Activated effector memory CD4-positive, alpha-beta T cell treated with Interleukin-2 at 50 U/mL for 16 hours (primary cell): ENCODE measurements at regions not wholly inside any gene's neighbourhood (a gene's known extent, or its start where the extent isn't known, plus 50 kb on each side); places are given as distances from the start of the nearest gene placed in this dataset.
"Not testable (repeated sequence)": the region's sequence is repeated elsewhere in the genome, so short reads cannot be mapped to it uniquely, and the experiment has no call there.

ENCODE experiments used
- DNase-seq: peaks from one replicate; pipeline ENCODE4 v3.0.0-alpha.2; 2020

DNA sequence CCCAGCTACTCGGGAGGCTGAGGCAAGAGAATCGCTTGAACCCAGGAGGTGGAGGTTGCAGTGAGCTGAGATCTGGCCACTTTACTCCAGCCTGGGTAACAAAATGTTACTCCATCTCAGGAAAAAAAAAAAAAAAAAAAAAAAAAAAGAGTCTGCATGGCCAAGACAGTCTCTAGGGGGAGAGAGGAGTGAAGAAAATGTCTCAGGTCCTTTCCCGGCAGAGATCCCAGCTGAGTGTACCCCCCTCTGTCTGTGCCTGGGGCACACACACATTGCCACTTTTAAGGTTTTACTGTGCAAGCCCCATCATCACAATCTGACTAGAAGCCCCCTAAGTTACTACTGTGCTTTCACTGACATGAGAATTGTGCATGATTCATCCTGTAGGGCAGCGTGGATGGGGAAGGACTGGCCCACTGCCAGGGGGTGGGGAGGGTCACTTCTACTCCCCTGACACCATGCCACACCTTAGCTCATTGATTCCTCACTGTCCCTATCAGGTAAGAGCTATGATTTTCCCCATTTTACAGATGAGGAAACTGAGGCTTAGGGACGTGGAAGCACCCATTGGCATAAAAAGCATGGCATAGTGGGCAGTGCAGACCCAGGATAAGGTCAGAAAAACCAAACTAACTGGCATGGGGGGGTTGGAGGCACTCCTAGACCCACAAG is 102.3 kb upstream of the LARP1 start:
- DNase-seq = no peak

DNA sequence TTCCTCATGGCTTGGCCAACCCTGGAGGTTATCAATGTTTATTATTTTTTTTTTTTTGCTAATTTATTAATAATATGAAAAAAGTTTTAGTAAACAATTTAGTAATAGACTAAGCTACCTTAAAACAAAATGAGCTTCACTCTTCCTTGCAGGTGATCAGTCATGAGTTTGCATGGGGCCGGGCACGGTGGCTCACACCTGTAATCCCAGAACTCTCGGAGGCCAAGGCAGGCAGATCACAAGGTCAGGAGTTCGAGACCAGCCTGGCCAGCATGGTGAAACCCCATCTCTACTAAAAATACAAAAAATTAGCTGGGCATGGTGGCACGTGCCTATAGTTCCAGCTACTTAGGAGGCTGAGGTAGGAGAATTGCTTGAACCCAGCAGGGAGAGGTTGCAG is 103.4 kb upstream of the LARP1 start:
- DNase-seq = not testable (repeated sequence)

DNA sequence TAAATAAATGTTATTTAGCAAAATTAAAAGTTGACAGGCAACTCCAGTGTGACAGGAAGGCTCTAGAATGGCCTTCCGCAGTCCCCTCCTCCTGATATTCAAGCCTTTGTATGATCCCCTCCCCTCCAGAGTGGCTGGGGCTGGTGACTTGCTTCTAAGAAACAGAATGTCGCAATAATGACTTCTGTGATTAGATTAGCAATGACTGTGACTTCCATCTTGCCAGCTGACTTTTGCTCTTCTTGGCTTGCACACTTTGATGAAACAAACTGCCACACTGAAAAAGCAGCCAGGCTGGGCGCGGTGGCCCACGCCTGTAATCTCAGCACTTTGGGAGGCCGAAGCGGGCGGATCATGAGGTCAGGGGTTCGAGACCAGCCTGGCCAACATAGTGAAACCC is 106.5 kb upstream of the LARP1 start:
- DNase-seq = no peak

DNA sequence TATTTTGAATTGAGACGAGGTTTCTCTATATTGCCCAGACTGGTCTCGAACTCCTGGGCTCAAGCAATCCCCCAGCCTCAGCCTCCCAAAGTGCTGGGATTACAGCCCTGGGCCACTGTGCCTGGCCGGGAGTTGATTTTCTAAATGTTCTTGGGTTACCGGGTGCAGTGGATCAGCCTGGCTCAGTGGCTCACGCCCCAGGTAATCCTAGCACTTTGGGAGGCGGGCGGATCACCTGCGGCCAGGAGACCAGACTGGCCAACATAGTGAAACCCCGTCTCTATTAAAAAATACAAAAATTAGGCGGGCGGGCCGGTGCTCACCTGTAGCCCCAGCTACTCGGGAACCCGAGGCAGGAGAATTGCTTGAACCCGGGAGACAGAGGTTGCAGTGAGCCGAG is 106.9 kb upstream of the LARP1 start:
- no peak for DNase-seq

DNA sequence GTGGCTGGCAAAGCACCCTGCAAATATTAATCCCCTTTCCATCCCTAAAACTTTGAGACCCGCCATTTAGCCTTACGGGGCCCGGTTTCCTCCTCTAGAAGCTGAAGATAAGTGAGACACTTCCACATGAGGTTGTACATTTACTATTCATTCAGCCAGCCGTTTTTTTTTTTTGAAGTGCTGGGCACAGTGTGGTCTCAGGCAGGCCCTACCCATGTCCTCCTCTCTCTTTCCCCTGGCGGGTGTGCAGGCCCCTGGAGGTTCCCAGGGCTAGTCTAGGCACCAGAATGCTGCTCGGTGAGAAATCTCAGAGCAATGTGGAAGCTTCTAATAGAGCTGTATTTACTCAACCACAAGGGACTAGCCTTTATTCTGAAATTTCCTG is 107.4 kb upstream of the LARP1 start:
- no peak for DNase-seq

DNA sequence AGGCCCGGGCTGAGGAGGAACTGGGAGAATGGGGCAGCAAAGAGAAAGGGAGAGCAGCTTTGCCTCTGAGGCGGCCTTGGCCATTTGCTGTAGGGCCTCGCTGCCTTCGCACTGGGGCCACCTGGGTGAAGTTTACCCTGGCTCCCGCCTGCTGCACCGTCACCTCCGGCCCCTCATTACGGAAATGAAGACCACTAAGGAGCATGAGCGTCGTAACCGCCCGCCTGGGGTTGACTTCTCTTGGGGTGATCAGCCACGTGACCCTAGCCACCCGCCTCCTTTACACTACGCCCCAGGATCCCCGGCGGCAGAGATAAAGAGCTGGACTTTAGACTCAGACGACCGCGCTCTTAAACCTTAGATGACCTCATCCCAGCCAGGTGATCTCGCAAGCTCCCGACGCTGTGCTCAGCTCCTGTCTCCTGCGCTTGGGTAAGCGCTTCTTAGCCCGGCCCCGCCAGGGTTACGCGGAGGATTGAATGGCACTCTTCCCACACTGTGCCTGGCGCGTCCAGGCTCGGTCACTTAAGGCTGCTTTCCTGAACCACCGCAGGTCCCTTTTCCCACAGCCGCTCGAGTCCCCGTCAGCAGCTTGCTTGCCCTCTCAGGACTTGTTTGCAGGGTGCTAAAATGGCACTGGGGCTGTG is 107.9 kb upstream of the LARP1 start:
- DNase-seq = no peak

DNA sequence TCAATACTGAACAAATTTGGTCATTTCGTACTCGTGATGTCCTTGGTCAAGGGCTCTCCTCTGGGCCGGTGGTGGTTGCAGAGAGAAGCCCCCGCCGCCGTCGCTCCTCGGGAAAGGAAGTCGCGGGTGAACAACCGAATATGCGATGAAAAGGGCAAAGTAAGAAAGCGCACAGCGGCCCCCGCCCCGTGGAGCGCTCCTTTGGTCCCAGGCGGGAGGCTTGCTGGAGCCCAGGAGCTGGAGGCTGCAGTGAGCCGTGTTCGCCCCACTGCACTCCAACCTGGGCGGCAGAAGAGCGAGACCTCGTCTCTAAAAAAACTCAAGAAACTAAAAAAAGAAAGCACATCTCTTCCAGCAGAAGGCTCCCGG is 108.4 kb upstream of the LARP1 start:
- DNase-seq = no peak

DNA sequence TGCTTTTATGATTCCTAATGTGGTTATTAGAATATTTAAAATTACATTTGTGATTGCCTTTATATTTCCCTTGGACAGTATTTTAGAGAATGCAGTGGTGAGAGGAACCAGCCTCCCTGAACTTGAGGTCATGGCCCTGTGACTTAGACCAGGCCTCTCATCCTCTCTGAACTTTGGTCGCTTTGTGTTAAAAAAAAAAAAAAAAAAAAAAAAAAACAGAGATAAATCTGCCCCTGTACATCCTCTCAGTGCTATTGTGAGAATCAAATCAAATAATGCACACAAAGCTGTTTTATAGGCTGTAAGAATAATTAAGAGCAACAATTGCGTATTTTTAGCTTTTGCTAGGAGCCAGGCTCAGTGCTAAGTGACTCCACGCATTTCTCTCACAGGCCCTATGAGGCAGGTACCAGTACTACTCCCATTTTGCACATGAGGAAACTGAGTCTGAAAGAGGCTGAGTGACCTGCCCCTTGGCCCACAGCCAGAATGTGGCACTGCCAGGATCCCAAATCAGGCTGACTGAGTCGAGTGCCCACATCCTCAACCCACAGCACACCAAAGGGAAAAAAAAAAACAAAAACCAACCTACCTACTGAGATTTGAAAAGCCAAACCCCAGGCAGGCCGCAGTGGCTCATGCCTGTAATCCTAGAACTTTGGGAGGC is 110.3 kb upstream of the LARP1 start:
- DNase-seq = no peak

DNA sequence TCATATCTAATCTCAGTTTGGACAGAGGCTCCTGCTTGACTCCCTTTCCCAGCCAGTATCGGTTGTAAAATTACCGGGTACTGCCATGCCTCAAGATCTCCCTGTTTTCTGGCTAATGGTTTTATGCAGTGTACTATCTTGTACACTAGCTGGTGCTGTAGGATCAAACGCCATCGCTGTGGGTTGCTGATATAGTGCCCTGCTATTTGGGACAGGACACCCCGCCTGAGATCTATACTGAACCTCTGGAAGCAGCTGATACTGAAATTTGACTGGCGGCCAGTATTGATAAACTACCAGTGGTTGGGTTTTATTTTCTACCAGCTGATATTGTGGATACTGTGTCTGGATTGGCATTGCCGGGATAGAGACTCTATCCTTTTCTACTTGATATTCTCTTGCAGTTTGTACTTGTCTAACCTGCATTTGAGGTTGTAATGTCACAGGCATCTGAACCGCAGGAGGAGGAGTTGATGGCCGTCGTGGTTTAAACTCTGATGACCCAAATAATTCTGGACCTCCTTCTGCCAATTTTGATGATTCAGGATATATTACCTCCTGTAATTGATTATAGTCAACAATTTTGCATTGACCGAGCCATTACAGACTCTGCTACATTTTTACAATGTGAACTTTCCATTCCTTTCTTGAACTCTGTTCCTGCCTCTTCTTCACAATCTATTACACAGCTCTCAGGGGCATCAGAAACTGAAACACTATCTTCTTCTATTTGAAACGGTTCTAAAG is 112.5 kb upstream of the LARP1 start:
- no peak for DNase-seq

DNA sequence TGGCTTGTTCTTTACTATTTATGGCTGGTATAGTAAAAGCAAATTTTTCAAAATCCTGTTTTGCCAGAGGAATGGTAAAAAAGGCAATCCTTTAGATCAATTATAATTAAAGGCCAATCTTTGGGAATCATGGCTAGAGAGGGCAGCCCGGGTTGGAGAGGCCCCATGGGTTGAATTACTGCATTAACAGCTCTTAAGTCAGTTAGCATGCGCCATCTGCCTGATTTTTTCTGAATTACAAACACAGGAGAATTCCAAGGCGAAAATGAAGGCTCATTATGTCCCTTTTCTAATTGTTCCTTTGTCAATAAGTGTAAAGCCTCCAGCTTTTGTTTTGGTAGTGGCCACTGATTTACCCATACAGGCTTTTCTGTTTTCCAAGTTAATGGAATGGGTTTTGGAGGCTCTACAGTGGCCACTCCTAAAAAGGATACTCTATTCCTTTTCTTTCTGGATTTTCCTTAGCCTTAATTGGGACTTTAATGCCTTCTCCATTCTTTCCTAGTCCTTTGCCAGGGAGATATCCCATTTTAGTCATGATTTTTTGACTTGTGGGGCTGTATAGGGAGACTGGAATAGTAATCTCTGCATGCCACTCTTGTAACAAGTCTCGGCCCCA is 114.9 kb upstream of the LARP1 start:
- DNase-seq = not testable (repeated sequence)

DNA sequence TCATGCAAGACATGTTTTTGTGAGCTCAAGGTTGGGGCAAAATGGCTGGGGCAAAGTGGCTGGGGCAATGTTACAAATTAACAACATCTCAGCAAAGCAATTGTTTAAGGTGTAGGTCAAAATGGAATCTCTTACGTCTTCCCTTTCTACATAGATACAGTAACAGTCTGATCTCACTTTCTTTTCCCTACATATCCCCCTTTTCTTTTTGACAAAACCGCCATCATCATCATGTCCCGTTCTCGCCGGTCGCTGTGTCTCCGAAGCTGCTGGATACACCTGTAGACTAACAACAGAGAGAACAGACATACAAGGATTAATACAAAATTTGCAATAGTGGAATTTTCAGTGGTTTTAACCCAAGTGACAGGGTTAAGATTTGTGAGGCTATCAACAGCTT is 118.4 kb upstream of the LARP1 start:
- DNase-seq = not testable (repeated sequence)

DNA sequence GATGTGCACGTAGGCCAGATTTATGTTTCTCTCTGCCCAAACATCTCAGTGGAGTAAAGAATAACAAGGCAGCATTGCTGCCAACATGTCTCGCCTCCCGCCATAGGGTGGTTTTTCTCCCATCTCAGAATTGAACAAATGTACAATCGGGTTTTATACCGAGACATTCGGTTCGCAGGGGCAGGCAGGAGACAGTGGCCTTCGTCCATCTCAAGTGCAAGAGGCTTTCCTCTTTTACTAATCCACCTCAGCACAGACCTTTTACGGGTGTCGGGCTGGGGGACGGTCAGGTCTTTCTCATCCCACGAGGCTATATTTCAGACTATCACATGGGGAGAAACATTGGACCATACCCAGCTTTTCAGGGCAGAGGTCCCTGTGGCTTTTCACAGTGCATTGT is 118.9 kb upstream of the LARP1 start:
- DNase-seq = not testable (repeated sequence)

DNA sequence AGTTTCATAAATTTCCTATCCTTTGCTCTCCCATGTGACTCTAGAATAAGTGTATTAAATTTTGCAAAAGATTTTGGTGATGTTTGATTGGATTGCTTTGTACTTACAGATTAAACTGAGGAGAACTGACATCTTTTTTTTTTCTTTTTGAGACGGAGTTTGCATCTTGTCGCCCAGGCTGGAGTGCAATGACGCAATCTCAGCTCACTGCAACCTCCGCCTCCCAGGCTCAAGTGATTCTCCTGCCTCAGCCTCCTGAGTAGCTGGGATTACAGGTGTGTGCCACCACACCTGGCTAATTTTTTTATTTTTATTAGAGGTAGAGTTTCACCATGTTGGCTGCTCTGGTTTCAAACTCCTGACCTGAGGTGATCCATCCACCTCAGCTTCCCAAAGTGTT is 121.4 kb upstream of the LARP1 start:
- not testable (repeated sequence) for DNase-seq

DNA sequence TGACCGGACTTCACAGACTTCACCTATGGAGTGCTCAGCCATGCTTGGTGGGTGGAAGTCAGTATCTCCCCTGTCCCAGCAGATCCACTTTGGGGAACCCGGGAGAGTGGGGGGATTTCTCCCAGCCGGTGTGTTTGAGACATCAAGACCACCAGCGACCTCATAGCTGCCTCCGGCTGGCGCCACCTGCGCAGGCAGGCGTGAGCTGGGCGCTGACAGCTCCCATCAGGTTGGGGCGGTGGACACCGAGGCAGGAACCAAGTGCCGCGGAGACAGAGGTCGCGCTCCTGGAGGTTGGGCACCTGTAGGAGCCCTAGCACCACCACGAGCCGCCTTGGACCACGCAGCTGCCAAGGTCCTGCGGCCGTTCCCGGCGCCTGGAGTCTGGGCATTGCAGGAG is 124.0 kb upstream of the LARP1 start:
- DNase-seq = no peak

DNA sequence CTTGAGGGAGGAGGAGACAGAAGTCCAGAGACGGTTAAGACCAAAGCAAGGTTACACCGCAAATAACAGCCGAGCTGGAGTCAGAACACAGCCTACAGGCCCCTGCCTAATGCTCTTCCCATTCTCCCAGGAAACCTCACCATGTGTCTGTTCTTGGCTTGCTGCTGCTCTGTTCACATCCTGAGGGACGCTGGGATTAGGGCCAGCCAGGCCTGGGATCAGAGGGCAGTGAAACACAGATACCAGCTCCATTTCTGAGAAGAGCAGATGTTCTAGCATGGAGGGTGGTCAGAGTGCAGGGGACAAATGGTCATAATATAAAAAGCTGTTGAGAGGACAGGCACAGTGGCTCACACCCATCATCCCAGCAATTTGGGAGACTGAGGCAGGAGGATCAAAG is 124.8 kb upstream of the LARP1 start:
- DNase-seq = no peak

DNA sequence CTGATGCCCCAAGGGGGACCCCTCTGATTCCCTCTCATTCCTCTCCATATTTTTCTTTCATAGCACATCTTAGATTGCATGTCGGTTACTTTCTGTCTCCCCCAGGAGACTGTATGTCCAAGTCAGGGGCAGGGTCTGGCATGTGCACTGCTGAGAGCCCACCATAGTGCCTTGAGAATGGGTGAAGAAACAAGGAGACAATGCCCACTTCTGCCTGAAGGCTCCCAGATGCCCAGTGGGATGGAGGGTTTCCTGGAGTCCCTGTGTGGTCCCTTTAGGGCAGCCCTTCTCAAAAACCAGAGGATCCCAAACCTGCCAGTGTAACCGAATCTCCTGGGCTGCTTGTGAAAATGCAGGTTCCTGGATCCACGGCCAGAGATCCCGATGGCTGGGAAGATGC is 126.5 kb upstream of the LARP1 start:
- no peak for DNase-seq

DNA sequence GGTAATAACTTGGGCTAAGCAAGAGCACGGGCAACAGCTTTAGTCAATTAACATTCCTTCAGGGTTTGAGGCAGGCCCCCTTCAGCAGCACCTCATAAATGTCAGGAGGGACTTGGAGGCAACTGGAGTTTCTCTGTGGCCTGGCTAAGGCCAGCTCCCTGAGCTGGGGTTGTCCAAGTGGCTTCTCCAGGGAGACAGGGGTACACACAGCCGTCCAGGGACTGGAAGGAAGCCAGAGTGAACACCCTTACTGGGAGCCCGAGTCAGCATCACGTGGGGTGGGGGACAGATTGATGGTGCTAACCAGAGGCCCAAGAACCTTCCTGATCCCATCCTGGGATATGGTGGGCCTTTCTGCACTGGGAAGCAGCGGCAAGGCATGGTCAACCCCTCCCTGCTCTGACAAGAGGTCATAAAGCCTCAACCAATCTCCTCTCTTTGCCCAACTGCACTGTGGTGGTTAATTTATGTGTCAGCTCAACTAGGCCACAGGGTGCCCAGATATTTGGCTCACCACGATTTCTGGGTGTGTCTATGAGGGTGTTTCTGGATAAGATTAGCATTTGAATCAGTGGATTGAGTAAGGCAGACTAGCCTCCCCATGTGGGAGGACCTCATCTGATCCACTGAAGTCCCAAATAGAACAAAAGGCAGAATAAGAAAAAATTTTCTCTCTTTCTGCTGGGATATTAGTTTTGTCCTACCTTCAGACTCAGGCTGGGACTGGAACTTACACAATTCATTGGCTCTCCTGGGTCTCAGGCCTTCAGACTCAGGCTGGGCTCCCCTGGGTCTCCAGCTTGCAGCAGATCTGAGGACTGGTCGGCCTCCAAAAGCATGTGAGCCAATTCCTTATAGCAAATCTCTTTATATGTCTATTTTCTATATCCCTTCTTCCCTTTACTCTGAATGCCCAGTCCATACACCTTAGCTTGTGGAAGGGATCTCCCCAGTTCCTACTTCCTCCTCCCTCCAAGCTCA is 127.2 kb upstream of the LARP1 start:
- no peak for DNase-seq

DNA sequence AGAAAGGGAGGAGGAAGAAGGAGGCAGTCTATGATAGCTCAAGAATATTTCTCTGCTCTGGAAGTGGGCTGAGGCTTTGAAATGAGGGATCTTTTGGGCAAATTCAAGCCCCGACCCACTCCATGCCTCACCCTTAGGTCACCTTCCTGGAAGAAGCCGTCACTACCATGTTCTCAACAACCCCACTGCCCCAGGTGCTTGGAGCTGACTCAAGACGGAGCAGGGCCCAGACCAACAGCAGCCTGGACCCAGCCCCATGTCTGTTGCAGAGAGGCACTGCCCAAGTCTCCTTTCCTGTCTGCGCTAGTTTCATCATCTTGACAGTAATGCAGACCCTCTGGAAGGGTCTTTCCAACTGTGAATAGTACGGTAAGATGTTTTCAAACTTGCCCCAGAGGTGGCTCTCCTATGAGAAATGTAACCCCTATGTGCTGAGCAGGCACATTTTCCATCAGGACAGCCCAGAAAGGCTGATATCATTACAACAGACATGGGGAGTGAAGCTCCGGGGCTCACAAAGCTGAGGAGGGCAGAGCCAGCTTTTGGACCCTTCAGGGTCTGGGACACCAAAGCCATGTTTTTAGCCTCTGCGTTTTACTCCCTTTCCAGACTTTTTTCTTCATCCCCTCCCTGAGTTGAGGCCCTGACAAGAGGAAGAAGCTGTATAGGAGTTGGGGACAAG is 128.2 kb upstream of the LARP1 start:
- no peak for DNase-seq

DNA sequence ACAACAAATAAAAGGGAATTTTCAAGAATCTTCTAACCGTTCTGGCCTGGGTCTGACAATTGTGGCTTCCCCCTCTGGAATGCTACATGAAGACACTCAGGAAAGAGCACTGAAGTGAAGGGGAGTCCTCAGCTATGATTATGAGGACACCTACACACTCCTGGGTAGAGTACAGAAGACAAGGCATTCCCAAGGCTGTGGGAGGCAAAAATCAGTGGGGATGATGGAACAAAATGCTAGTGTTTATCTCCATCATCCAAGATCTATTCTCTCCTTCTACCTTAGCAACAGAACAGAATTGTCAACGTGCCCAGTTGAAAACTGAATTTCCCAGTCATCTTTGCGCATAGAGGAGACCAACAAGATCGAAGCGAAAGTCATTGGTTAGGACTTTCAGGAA is 130.1 kb upstream of the LARP1 start:
- no peak for DNase-seq

DNA sequence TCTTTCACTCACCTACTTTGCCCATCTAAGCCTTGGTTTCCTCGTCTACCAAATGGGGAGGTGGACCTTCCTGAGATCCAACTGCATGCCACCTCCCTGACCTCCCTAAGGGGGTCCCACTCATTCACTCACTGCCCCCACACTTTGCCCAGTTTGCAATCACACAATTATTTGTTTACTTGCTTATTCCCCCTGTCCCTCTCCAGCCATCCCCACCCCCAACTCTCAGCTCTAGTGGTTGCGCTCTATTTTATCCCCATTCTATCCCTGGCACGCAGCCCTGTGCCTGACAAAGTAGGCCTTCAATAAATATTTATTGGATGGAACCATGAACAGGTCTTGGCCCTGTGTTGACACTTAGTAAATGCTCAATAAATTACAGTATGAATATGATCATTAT is 130.8 kb upstream of the LARP1 start:
- no peak for DNase-seq

DNA sequence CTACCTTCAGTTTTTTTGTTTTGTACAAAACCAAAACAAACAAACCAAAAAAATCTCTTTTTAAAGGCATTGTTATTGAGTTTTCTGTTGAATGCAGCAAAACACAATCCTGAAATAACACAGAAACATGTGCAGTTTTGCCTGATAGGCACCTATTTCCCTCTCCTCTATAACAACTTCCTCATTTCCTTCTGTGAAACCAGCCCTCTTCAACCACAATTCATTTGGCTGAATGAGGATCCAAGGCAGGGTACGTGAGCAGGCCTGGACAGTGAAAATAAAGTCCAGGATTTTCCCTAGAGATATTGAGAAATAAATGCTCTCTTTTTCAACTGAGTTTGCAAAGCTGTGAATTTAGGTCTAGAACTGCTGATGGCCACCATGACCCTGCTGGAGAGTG is 134.8 kb upstream of the LARP1 start:
- no peak for DNase-seq

DNA sequence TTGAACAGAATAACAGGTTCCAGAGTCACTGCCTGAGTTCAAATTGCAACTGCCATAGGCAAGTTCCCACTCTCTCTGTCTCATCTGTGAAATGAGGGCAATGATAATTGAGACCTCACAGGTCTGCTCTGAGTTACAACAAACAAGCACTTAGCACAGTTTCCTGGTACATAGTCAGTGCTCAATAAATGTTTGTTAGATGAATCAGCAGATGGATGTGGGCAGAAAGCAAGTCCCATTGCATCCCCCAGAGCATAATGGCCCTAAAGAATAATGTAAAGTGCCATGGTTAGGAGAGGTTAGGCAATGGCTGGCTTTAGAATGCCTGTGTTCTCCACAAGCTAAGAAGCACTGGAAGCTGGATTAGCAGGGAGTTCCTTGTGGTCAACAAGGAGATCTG is 136.5 kb upstream of the LARP1 start:
- no peak for DNase-seq
